Hepatocyte (in vitro differentiated cells): ENCODE measurements at regions not wholly inside any gene's neighbourhood (a gene's known extent, or its start where the extent isn't known, plus 50 kb on each side); places are given as distances from the start of the nearest gene placed in this dataset.

ENCODE experiments used
- CTCF ChIP-seq: fragments of 200-600 bp; sonication (generic); IDR thresholded peaks from 2 replicates; pipeline ENCODE4 v1.5.1; 2016; ENCODE audit warnings: antibody characterized with exemption, mild to moderate bottlenecking; ENCODE audit not compliant: poor library complexity
- EZH2phosphoT487 ChIP-seq: fragments of 200-600 bp; sonication (generic); IDR thresholded peaks from one replicate; pipeline ENCODE4 v1.6.1; 2018; ENCODE audit warnings: antibody characterized with exemption, mild to moderate bottlenecking, low read depth, moderate library complexity; ENCODE audit not compliant: unreplicated experiment, severe bottlenecking

GRCh38 chr1:163824006-163824405 is 502.3 kb downstream of the NUF2 start:
- TF ChIP-seq CTCF (no peak), EZH2phosphoT487 (no peak)
